ENCODE measurements at regions not wholly inside any gene's neighbourhood (a gene's known extent, or its start where the extent isn't known, plus 50 kb on each side); places are given as distances from the start of the nearest gene placed in this dataset.
"Not testable (repeated sequence)": the region's sequence is repeated elsewhere in the genome, so short reads cannot be mapped to it uniquely, and the experiment has no call there.

DNA sequence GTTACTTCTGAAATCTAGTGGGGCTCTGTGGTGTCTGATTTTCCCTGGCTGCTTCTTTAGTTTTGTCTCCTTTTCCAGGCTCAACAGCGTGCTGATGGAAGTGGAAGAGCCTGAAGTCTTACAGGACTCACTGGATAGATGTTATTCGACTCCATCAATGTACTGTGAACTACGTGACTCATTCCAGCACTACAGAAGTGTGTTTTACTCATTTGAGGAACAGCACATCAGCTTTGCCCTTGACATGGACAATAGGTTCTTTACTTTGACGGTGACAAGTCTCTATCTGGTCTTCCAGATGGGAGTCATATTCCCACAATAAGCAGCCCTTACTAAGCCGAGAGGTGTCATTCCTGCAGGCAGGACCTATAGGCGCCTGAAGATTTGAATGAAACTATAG is 51.1 kb downstream of the NBPF8 start:
- DNase-seq: not testable (repeated sequence)

DNA sequence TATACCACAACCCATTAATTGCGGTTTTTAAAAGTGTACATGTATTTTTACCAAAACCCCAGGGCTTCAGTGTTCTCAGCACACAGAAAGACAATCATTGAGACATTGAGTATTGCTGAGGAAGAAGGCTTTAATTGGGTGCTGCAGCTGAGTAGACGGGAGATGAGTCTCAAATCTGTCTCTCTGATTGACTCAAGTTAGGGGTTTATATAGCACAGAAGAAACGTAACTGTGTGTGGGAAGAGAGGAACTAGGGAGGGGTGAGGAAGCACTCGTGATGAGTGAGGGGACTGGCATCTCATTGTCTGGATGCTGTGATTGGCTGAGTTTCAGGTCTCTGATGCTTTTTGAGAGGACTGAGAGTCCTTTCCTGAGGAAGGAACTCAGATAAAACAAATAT is 62.8 kb downstream of the NBPF8 start:
- DNase-seq: not testable (repeated sequence)

DNA sequence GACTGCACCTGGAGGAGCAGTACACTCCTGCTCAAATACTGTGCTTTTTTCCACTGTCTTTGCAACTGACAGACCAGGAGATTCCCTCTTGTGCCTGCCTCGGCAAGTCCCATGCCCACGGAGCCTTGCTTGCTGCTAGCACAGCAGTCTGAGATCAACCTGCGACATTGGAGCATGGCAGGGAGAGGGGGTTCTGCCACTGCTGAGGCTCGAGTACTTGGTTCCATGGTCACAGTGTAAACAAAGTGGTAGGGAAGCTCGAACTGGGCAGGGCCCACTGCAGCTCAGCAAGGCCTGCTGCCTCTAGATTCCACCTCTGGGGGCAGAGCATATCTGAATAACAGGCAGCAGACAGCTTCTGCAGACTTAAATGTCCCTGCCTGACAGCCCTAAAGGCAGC is 63.6 kb downstream of the NBPF8 start:
- not testable (repeated sequence) for DNase-seq

DNA sequence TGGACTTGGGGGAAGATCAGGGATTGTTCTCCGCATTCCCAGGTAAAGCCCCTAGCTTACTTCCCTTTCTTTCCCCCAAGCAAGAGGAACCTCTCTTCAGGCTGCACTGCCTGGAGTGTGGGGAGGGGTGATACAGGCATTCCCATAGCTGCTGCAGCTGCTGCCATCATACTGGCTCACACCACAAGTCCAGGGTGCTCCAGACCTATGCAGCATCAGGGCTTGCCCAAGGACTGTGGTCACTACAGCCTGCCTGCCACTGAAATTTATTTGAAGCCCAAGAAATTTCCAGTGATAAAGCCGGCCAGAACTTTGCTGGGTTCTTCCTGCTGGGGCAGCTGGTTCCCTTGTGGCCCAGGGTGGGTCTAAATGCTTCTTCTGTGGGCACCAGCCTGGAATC is 72.7 kb downstream of the NBPF8 start:
- not testable (repeated sequence) for DNase-seq

DNA sequence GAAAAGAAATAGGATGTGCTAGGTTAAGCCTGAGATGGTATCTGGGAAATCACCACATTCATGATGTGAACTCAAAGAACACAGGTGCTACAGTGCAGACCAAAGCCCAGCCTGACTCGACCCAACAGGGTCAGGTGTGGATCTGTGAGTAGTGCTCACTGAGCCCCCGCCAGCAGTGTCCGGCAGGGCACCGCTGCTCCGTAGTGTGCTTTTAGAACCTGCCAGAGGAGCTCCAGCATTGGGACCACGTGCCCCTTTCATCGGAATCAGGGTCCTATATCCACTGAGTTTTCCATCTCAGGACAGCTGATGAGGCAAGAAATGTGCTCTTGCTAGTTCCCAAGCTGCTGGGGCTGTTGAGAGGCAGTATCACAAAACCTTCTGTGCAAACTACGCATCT is 74.4 kb downstream of the NBPF8 start:
- not testable (repeated sequence) for DNase-seq

DNA sequence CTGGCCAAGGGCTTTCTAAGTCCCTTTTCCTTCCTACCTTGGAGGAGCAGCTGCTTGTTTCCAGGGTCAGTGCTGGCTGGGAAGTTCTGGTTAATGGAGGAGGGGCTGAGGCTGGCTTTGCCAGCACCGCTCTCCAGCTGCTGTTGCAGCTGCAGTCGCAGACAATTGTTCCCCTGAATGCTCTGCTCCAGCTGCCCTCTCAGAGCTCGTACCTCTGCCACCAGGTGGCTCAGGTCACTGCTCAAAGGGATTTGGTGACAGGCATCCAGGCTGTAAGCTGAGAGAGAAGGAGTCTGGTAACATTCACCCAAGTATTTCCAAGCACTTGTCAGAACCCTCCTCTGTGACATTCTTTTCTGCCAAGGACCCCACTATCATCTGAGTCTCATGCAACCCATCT is 82.3 kb downstream of the NBPF8 start:
- not testable (repeated sequence) for DNase-seq

DNA sequence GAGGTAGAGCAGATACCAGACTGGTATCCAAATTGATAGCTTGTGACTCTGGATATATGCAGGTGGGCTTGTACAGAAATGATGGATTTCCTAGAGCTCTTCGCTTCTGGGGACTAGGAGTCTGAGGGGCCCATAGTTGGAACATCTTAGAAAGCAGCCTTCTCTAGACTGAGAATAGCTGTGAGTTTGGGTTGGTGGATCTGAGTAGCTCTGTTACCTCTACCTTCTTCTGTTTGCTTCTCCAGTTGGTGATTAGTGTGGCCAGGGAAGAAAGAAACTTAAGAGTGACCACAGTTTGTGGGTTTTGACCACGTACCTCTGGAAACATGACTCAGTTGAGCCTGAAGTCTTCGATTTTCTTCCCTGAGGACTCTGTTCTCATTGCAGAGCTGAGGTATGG is 88.4 kb downstream of the NBPF8 start:
- not testable (repeated sequence) for DNase-seq

DNA sequence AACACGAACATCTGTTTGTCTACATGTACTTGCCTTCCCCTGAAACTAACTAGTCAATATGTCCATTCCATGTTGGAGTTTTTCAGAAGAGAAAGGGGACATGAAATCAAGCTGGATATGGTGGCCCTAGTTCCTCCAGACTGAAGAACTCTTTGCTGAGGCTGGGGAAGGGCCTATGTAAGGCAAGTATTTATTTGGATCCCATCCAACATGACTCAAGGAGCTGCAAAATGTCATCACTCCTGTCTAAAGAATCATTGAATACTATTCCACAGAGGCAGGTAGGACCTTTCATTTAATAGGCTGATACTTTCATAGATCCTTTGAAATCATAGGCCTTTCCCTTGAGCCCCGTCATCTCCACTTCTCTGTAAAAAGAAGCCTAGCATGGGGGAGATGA is 91.5 kb downstream of the NBPF8 start:
- DNase-seq: not testable (repeated sequence)

DNA sequence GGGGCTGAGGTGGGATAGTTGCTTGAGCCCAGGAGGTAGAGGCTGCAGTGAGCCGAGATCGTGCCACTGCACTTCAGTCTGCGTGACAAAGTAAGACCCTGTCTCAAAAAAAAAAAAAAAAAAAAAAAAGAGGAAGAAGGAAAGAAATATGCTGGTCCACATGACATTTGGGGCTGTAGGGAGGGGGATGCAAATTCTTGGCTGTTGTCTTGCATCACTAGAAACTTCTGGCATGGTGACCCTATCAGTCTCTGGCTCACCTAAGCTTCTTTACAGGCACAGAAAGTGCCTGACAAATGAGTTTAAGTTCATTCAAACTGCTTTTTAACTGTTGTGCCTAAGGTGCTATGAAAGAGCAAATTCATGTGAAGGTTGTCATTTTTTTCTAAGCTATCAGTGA is 93.5 kb downstream of the NBPF8 start:
- not testable (repeated sequence) for DNase-seq

DNA sequence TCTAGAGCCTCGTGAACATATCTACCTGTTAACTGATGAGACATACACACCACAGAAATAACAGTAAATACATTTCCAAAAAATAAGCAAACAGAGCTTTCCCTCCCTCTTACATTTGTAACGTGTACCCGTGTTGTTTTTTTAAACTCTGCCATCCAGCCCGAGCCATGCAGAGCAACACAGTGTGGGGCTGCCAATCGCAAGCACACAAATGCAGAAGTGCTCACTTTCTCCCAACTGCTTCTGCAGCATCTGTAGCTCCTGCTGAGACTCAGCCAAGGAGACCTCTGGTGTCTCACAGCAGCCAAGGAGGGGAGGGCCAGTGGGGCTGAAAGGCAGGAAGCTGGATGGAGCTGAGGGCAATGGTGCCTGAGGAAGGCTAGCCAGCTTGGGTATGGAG is 94.4 kb downstream of the NBPF8 start:
- not testable (repeated sequence) for DNase-seq

DNA sequence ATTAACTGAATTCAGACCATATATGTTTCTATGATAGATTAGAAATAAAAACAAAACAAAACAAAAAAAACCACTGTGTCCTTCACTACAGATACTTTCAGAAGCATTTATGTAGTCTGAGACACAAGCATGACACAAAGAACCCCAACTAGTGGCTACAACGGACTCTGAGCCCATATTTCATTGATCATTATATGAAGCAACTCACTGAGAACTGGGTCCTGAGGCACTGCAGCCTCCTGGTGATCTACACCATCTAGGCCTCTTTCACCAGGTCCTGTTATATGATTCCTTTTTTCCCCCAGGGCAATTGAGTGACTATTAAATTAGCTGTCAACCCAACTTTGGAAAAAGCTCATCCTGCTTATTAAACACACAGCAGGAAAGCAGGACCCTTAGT is 98.3 kb downstream of the NBPF8 start:
- DNase-seq: not testable (repeated sequence)

DNA sequence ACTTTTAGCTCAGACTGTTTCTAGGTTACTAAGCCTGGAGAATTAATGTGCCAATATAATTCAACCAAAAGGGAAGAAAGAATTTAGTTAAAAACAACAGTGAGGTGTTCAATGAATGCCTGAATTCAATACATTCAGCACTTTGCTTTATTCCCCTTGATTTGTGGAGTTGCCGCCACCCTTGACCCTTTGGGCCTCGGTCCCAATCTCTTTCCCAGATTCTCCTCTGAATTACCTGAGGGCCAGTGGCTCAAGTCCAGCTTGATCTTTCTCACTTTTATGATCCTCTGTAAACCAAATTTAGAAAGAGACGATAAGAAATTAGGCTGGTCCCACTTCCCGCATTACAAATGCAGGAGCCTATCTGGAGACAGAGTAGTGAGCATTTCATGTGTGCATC is 98.7 kb downstream of the NBPF8 start:
- DNase-seq: not testable (repeated sequence)

DNA sequence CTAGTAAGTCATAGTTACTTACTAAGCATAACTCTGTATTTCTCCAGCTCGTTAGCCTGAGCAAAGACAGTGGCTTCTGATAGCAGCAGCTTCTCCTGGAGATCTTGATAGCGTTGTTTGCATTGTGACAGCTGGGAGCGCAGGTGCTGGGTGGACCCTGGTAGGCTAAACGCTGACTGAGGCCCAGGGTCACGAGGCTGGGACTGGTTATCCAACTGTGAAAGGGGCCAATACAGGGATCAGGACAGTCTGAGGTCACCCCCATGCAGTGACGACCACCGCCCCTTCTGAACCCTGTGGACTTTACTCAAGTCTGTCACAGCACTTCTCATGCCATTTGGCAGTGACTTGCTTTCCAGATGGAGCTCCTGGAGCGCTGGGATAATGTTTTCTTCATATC is 104.4 kb downstream of the NBPF8 start:
- not testable (repeated sequence) for DNase-seq

DNA sequence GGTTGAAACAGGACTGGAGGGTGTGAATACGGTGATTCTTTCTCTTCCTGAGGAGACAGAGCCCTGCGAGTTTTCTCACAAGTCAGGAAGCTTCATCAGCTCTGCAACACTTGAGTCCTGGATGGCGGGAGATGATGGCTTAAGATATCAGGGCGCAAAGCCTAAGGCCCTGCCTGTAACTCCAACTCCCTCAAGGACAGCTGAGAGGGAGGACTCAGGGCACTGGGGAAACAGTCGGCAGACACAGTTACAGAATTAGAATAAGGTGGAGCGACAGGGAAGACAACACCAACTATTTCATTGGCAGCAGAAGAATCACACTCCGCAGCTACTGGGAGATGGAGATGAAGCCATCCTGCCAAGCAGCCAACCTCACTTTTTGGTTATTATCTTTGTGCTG is 109.6 kb downstream of the NBPF8 start:
- DNase-seq: not testable (repeated sequence)

DNA sequence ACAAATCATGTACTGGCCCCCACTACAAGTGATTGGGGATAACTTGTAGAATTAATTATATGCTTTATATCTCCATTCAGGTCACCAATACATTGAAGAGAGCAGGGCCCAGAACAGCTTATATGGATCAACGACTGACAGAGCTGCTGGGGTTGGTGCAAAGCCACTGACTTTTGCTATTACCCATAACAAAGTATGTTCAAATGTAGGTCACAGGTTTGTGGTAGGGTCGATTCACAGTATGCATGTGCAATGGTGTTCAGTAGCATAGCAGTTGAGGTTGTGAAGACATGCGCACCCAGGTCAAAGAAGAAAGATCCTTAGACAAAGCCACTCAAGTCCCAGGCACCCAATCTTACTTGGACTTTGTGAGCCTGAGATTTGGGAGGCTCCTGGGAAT is 110.6 kb downstream of the NBPF8 start:
- DNase-seq: not testable (repeated sequence)

DNA sequence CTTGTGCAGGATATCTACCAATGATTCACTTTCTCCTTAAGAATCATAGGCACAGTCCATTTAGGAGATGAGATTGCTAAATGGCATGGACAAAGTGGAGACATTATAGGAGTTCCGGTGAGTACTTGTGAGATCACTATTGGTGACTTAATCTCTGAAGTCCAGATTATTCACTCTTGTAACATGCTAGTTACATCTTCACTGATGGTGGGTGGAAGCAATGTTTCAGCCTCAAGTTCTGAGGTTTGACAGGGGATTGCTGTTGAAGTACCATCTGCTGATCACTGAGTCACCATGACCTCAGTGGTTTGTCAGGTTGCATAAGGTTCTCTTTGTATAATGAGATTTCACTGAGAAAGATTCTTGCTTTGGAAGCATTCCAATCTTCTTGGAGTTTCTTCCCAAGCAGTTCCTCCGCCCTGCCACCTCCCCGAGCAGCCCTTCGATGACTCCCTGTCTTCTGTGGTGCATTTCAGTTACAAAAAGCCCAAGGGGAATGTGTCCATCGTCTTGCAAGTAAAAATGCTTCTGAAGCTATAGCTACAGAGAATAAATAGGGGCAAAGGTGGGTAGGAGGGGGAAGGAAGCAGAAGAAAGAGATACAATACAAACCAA is 114.7 kb downstream of the NBPF8 start:
- DNase-seq: not testable (repeated sequence)

DNA sequence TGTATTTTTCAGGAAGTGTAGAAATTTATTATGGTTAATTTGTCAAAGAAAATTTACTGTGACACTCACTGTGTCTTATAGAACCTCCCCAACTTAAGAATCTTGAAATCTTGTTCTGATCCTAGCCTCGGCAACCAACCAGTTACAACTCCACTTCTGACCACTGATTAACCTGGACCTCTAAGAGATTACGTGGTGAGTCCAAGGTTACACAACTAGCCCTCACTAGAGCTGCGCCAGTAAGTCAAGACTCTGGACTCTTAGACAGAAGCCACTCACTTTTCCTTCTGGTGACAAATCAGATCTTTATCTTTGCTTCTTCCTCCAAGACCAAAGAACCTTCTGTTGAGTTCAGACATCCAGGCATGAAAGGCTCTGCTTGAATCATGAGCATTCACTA is 116.6 kb downstream of the NBPF8 start:
- not testable (repeated sequence) for DNase-seq

DNA sequence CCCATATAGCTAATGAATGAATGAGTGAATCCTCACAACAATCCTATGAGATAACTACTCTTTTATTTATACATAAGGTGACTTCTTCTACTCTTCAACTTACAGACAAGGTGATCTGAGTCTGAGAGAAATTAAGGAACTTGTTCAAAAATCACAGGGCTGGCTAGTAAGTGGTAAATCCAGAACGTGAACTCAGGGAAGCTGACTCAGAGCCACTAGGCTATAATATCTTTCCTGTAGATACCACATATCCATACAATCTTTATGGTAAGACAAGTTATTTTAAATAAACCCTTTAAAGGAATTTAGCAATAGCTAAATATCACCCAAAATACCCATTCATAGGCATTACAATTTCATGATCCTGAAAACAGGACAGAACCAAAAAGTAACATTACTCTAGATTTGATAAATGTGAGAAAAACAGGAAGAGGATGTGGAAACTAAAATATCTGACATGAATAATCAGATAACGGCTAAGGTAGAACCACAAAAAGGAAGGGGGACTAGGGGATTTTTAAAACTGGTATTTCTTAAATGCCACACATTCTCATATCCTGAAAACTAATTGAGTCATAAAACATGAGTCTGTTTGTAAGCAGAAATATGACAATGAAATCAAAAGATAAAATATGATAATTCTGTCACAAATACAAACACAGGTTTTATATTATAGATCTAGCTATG is 119.7 kb downstream of the NBPF8 start:
- DNase-seq: peak; percentile 18

DNA sequence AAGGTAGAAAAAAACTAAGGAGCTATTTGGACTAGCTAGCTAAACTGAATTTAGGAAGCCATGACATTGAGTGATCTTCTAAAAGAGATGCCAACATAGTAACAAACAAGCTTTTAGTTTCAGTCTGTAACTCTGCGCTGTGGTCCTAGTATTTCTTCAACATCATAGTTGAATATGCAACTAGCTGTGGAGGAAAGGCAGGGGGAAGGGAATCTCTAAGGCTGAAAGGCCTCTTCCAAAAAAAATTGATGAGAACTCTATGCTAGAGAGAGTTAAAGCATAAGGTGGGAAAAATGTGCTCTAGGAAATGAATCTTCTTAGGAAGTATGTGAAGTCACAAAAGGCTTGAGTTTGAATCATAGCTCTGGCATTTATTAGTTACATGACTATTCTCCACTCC is 120.2 kb downstream of the NBPF8 start:
- peak; percentile 85 for DNase-seq

DNA sequence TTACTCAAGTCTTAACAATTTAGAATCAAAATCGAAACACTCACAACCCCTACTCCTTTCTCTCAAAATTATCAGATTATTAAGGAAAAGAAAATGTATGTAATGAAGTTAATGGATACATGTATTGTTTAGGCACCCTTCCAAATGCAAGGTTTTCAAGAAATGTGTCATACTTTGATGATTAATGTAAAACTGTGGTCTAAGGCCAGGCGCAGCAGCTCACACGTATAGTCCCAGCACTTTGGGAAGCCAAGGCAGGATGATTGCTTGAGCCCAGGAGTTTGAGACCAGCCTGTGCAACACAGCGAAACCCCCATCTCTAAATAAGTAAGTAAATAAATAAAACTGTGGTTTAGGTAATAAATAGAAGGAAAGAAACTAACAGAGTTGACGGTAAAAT is 126.6 kb downstream of the NBPF8 start:
- DNase-seq: not testable (repeated sequence)

DNA sequence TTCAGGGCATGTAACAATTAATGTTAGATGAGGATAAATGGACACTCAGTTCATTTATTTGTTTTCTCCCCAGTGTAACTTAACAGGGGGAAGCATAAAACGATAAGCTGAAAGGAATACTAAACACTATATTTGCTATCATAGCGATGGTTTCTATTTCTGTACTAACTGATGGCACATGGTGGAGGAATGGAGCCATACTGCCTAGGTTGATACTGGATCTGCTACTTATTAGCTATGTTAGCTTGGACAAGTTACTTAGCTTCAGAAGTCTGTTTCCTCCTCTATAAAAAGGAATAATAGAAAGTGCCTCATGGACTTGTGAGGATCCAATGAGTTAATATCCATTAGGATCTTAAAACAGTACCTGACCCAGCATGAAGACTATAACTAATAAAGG is 127.5 kb downstream of the NBPF8 start:
- not testable (repeated sequence) for DNase-seq

DNA sequence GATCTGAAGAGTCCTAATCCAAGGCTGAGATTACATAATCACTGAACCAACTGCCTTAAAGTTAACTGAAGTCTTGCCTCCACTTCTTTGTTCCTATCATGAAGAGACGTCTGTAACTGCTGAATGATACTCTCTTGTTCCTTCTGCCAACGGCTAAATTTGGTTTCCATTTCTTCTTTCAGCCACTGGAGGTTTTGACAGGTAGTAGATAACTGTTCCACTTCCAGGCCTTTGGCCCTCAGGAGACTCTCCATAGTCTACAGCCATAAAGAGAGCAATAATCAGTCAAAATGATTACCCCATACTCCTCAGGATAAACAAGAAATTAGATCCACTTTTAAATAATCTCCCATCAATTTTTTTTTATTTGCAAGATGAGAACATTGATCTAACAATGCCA is 128.1 kb downstream of the NBPF8 start:
- DNase-seq: not testable (repeated sequence)

DNA sequence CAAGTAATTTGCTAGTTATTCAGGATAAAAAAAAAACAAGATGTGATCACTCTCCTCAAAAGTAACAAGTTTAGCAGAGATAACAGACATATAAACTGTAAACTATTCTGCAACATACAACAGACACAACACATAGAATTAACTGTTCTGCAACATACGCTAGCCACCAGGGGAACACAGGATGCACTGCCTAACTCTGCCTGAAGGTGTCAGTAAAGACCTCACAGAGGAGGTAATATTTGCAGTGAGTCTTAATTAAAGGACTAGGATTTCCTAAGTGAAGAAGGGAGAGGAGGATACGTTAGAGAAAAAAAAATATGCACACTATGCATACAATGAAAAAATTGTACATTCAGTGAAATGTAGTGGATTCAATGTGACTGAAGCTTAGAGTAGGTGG is 129.6 kb downstream of the NBPF8 start:
- not testable (repeated sequence) for DNase-seq

DNA sequence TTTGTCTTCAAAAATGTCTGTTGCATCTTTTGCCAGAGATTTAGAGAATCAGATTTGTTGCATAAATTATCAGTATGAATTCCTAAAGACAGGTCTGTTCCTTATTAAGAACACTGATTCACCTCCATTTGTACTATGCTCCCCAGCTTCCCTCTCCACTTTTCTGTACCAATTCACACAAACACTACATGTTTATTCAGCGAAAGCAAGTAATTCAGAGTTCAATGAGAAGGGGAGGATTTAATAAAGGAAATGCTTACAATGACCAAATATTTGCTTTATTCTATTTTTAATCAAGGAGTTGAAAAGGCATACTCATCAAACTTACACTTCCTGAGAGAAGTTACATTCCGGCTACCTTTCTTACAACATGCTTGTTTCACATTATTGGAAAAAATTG is 135.5 kb downstream of the NBPF8 start:
- DNase-seq: not testable (repeated sequence)

All from fibroblast of skin of back (primary cell).